Endothelial cell of umbilical vein (primary cell): ENCODE measurements at regions not wholly inside any gene's neighbourhood (a gene's known extent, or its start where the extent isn't known, plus 50 kb on each side); places are given as distances from the start of the nearest gene placed in this dataset.

Source experiments
- BruUV-seq: library from RNA; stranded (reverse); fragments of 400-500 nt; replicated peaks from 2 replicates; lab custom pipeline; 2021; lab: Mats Ljungman, UMichigan
- CTCF ChIA-PET: fragments of 300-600, 350-600 bp; sonication (Branson Sonifier 250); formaldehyde crosslinking; loops from one replicate; lab custom pipeline; 2021; ENCODE audit warnings: antibody characterized with exemption, inconsistent platforms; lab: Charles Lee
- POLR2A ChIA-PET: fragments of 300-600, 350-600 bp; sonication (Branson Sonifier 250); formaldehyde crosslinking; loops from one replicate; lab custom pipeline; 2021; ENCODE audit warnings: antibody characterized with exemption, inconsistent platforms; lab: Charles Lee
- DNase-seq: peaks from one replicate; pipeline ENCODE4 v3.0.0-alpha.2; 2011; ENCODE audit warnings: low read depth, low spot score
- FAIRE-seq: peaks from 2 replicates; lab custom pipeline; 2011; peaks lifted over from hg19 to GRCh38; lab: Jason Lieb, UNC
- H2AFZ ChIP-seq: 2 replicates; pipeline ENCODE4 v1.6.0; 2012; ENCODE audit warnings: low read depth, low read length, control low read depth, inconsistent platforms
- H3K27ac ChIP-seq: 2 replicates; pipeline ENCODE4 v1.5.1; 2011; ENCODE audit warnings: low read depth, mild to moderate bottlenecking, control low read depth, low read length, moderate library complexity; ENCODE audit not compliant: insufficient read depth
- H3K27me3 ChIP-seq, 2 experiments: 2 replicates each; pipeline versions ENCODE4 v1.6.0 to v1.6.1; 2011; ENCODE audit warnings: low read length in 2 of 2, mixed read lengths in 1 of 2; ENCODE audit not compliant: control insufficient read depth in 2 of 2, insufficient read depth in 2 of 2
- H3K36me3 ChIP-seq, 2 experiments: 2 replicates in 1 of 2; 3 replicates in 1 of 2; pipeline ENCODE4 v1.5.1; 2011; ENCODE audit warnings: low read length in 2 of 2, mild to moderate bottlenecking in 1 of 2, moderate library complexity in 1 of 2; ENCODE audit not compliant: control insufficient read depth in 2 of 2, insufficient read depth in 2 of 2; ENCODE audit errors: extremely low read depth in 1 of 2
- H3K4me1 ChIP-seq: 3 replicates; pipeline ENCODE4 v1.5.1; 2011; ENCODE audit warnings: mild to moderate bottlenecking, low read length; ENCODE audit not compliant: control insufficient read depth, insufficient read depth; ENCODE audit errors: extremely low read depth
- H3K4me2 ChIP-seq: 2 replicates; pipeline ENCODE4 v1.6.1; 2011; ENCODE audit warnings: low read length, control low read depth, mixed read lengths; ENCODE audit not compliant: insufficient read depth
- H3K4me3 ChIP-seq, 3 experiments: fragments of 200-600 bp in 1 of 3; sonication (generic), shearing (Covaris generic) in 1 of 3; replicated peaks in 1 of 3; 2 replicates each; pipeline ENCODE4 v1.5.1; 2011 to 2016; ENCODE audit warnings: control low read depth in 3 of 3, low read length in 3 of 3, mild to moderate bottlenecking in 2 of 3, inconsistent platforms in 1 of 3, low read depth in 1 of 3, moderate library complexity in 1 of 3; ENCODE audit not compliant: insufficient read depth in 1 of 3
- H3K79me2 ChIP-seq: 2 replicates; pipeline ENCODE4 v1.6.0; 2012; ENCODE audit warnings: low read length, inconsistent platforms; ENCODE audit not compliant: control insufficient read depth, insufficient read depth
- H3K9ac ChIP-seq: replicated peaks from 2 replicates; pipeline ENCODE3; 2011; ENCODE audit warnings: low read length, control low read depth; ENCODE audit not compliant: insufficient read depth; ENCODE audit errors: extremely low read depth
- H3K9me1 ChIP-seq: replicated peaks from 3 replicates; pipeline ENCODE4 v1.6.0; 2011; ENCODE audit warnings: mild to moderate bottlenecking, low read length; ENCODE audit not compliant: control insufficient read depth, insufficient read depth; ENCODE audit errors: extremely low read depth
- H3K9me3 ChIP-seq: replicated peaks from 2 replicates; pipeline ENCODE4 v1.5.1; 2012; ENCODE audit warnings: low read length, inconsistent platforms; ENCODE audit not compliant: control insufficient read depth, insufficient read depth
- H4K20me1 ChIP-seq: replicated peaks from 2 replicates; pipeline ENCODE3; 2011; ENCODE audit warnings: mild to moderate bottlenecking, low read length; ENCODE audit not compliant: control insufficient read depth, insufficient read depth; ENCODE audit errors: extremely low read depth
- MYC ChIP-seq: IDR thresholded peaks from one replicate; pipeline ENCODE4 v1.6.1; 2011; ENCODE audit warnings: mild to moderate bottlenecking, low read depth, low read length
- dilution Hi-C: fragments of 300-500 bp; cut with MboI; formaldehyde crosslinking; loops from one replicate; pipeline ENCODE4 v1.15.0; 2019; ENCODE audit warnings: low sequenced_read_pairs; ENCODE audit not compliant: extremely low pct_ligation_motif_present
- intact Hi-C: fragments of 100-400 bp; cut with micrococcal nuclease; formaldehyde crosslinking; loops from one replicate; pipeline ENCODE4 v1.10.0; 2022

DNA sequence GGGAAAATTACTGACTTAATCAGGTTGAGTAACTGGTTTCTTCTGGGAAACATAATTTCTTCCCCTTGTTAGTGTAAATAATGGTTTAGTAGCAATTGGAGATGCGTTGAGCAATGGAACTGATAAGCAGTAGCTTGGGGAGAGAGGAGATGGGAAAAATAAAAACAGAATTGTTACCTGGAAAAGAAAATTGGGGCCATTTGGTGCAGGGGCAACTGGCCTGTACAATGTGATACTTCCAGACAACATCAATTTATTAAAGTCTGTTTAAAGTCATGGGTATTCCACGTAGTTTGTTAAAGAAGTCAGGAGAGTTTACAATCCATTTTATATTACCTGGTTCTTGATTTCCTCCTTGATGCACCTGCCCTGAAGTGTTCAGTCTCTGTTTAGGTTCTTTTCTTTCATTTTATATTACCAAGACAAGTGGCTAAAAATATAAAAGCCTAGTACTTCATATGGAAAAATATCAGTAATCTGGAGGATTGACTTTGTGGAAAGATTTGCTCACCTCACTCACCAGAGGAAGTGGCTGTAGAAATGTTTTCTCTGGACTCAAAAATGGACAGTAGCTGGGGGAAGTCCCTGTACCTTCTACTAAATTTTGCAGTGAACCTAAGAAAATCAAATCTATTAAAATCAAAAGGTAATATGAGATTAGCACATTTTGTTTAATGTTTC, 161.0 kb downstream of the DDX1 start:
- no peaks in the 10 kb centered on the region for H4K20me1 ChIP-seq
- dilution Hi-C loops (no loop called here), intact Hi-C loops (loop anchor here (5.0 to 10.0 kb wide), 3 partner anchors 162 to 755 kb away; partner anchors contain the start of gene MYCN)
- H3K4me2 ChIP-seq = no peak overlapping the region
- ChIA-PET POLR2A (no interaction called here), CTCF (no interaction called here)
- H3K27me3 ChIP-seq = peaks cover 4 to 13% of the 10 kb centered on the region in 2 experiments
- H3K79me2 ChIP-seq = no peaks in the 10 kb centered on the region
- no peaks in the 10 kb centered on the region for H3K9me1 ChIP-seq
- no peak overlapping the region for H2AFZ ChIP-seq
- FAIRE-seq (no peak), DNase-seq (no peak)
- H3K4me1 ChIP-seq = peaks cover 23% of the 10 kb centered on the region
- no peak overlapping the region for H3K27ac ChIP-seq
- TF ChIP-seq MYC = no peak
- no peaks in the 10 kb centered on the region for H3K9me3 ChIP-seq
- H3K36me3 ChIP-seq = no peaks in the 10 kb centered on the region
- H3K9ac ChIP-seq = no peak overlapping the region
- no peak overlapping the region for H3K4me3 ChIP-seq
- no TSS peak for BruUV-seq

DNA sequence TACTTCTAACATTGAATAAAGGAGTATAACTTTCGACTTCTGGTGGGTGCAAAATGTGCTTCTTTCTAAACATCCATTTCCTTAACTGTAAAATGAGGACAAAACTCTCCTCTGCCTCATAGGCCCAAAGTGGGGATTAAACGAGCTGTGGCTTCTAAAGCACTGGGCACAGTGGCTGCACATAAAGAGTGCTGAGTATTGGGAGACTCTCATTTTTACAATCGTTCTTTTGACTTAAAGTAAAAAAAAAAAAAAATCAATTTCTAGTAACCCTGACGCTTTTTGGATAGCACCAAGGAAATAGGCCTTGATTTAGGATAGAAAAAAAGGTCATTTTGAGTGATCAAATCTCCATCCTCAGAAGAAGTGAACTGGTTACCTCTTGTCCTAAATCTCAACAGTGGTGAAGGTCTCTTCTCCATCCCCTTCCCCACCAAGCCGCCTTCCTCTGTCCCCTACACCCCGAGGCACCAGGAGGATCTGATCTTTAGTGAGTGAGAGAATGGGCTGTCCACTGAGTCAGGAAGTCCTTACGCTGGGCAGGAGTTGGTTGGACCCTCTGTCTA, 161.6 kb downstream of the DDX1 start:
- no peak overlapping the region for H3K4me2 ChIP-seq
- no peak for TF ChIP-seq MYC
- H4K20me1 ChIP-seq = no peaks in the 10 kb centered on the region
- dilution Hi-C loops (no loop called here), intact Hi-C loops (loop anchor here (5.0 to 10.0 kb wide), 3 partner anchors 161 to 754 kb away; partner anchors contain the start of gene MYCN)
- FAIRE-seq (no peak), DNase-seq (no peak)
- H3K79me2 ChIP-seq = no peaks in the 10 kb centered on the region
- no peak overlapping the region for H3K4me3 ChIP-seq
- H3K9ac ChIP-seq = no peak overlapping the region
- no peaks in the 10 kb centered on the region for H3K9me1 ChIP-seq
- BruUV-seq = no TSS peak
- H3K9me3 ChIP-seq = no peaks in the 10 kb centered on the region
- no peak overlapping the region for H3K27ac ChIP-seq
- ChIA-PET CTCF (no interaction called here), POLR2A (no interaction called here)
- H3K4me1 ChIP-seq = peaks cover 23% of the 10 kb centered on the region
- H3K27me3 ChIP-seq = peaks cover 4 to 15% of the 10 kb centered on the region in 2 experiments
- no peak overlapping the region for H2AFZ ChIP-seq
- H3K36me3 ChIP-seq = no peaks in the 10 kb centered on the region
